ENCODE measurements at regions not wholly inside any gene's neighbourhood (a gene's known extent, or its start where the extent isn't known, plus 50 kb on each side); places are given as distances from the start of the nearest gene placed in this dataset.

DNA sequence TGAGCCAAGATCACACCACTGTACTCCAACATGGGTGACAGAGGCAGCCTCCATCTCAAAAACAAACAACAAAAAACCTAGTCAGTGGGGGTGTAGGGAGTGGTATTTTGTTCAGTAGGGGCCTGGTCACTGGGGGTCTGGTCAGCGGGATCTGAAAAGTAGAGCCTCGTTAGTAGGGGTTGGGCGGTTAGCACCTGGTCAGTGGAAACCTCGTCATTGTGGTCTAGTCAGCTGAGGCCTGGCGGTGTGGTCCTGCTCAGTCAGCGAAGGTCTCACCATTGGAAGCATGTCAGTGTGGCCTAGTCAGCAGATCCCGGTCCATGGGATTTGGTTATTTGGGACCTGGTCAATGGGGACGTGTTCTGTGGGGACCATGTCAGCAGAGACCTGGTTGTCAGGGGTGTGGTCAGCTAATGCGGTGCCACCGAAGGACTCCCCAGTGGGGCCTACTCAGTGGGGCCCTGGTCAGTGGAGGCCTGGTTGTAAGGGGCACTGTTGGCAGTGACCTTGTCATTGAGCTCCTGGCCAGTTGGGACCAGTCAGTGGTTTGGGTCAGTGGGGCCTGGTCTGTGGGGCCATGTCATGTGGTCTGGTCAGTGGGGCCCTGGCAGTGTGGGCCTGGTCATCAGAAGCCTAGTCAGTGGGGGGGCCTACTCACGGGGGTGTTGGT lies 63.0 kb upstream of the TPM4 start:
- no peak for DNase-seq (ENCODE audit: low read depth)
- TF ChIP-seq, protein P1, sequence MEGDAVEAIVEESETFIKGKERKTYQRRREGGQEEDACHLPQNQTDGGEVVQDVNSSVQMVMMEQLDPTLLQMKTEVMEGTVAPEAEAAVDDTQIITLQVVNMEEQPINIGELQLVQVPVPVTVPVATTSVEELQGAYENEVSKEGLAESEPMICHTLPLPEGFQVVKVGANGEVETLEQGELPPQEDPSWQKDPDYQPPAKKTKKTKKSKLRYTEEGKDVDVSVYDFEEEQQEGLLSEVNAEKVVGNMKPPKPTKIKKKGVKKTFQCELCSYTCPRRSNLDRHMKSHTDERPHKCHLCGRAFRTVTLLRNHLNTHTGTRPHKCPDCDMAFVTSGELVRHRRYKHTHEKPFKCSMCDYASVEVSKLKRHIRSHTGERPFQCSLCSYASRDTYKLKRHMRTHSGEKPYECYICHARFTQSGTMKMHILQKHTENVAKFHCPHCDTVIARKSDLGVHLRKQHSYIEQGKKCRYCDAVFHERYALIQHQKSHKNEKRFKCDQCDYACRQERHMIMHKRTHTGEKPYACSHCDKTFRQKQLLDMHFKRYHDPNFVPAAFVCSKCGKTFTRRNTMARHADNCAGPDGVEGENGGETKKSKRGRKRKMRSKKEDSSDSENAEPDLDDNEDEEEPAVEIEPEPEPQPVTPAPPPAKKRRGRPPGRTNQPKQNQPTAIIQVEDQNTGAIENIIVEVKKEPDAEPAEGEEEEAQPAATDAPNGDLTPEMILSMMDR (IDR thresholded peaks at IDR 0.05; ENCODE audit: insufficient read depth, low read depth, low read length, missing control alignments), result no peak
- no peak overlapping the region for H3K4me3 ChIP-seq (ENCODE audit: low read length)

DNA sequence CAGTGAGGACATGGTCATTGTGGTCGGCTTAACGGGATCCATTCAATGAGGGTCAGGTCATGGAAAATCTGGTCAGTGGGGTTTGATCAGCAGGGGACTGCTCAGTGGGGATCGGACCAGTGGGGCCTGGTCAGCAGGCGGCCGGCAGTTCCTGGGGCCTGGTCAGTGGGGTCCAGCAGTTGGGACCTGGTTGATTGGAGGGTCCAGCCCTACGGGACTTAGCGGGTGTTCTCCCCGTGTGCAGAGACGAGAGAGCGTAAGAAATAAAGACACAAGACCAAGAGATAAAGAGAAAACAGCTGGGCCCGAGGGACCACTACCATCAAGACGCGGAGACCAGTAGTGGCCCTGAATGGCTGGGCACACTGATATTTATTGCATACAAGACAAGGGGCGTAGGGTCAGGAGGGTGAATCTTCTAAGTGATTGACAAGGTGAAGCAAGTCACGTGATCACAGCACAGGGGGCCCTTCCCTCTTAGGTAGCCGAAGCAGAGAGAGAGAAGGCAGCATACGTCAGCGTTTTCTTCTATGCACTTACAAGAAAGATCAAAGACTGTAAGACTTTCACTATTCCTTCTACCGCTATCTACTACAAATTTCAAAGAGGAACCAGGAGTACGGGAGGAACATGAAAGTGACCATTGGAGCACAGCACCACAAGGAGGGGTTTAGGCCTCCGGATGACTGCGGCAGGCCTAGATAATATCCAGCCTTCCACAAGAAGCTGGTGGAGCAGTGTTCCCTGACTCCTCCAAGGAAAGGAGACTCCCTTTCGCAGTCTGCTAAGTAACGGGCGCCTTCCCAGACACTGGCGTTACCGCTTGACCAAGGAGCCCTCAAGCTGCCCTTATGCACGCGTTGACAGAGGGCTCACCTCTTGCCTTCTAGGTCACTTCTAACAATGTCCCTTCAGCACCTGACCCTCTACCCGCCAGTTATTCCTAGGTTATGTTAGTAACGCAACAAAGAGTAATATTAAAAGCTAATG lies 62.1 kb upstream of the TPM4 start:
- H3K4me3 ChIP-seq (ENCODE audit: low read length), result no peak overlapping the region
- no peak for DNase-seq (ENCODE audit: low read depth)
- TF ChIP-seq, protein P1 (IDR thresholded peaks at IDR 0.05; ENCODE audit: insufficient read depth, low read depth, low read length, missing control alignments), result no peak

DNA sequence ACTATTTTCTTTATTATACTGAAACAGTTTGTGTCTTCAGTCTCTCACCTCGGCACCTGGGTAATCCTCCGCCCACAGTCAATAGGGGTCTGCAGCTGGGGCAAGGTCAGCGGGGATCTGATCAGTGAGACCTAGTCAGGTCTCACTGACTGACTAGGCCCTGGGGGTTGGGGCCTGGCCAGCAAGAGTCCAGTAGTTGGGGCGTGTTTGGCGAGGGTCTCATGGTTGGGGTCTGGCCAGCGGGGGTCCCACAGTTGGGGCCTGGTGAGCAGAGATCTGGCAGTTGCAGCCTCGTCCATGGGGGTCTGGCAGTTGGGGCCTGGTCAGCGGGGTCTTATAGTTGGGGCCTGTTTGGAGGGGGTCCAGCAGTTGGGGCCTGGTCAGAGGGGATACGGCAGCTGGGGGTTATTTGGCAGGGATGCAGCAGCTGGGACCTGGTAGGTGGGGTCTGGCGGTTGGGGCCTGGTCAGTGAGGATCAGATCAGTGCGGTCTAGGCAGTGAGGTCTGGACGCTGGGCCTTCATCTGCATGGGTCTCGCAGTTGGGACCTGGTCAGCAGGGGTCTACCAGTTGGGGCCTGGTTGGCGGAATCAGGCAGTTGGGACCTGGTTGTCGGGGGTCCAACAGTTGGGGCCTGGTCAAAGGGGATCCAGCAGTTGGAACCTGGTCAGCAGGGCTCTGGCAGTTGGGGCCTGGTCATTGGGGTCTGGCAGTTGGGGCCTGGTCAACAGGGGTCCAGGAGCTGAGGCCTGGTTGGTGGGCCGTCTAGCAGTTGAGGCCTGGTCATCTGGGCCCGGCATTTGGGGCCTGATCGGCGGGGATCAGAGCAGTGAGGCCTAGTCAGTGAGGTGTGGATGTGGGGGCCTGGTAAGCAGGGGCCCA lies 61.1 kb upstream of the TPM4 start:
- TF ChIP-seq, protein P1 (IDR thresholded peaks at IDR 0.05; ENCODE audit: insufficient read depth, low read depth, low read length, missing control alignments), result no peak
- no peak for DNase-seq (ENCODE audit: low read depth)
- H3K4me3 ChIP-seq (ENCODE audit: low read length), result no peak overlapping the region

DNA sequence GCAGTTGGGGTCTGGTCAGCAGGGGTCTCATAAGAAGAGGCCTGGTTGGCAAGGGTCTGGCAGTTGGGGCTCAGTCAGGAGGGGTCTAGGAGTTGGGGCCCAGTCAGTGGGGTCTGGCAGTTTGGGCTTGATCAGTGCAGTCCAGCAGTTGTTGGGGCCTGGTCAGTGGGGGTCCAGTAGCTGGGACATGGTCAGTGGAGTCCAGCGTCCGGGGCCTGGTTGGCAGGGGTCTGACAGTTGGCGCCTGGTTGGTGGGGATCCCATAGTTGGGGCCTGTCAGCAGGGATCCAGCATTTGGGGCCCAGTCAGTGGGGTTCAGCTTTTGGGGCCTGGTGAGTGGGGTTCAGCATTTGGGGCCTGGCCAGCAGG lies 60.5 kb upstream of the TPM4 start:
- H3K4me3 ChIP-seq (ENCODE audit: low read length), result no peak overlapping the region
- DNase-seq (ENCODE audit: low read depth), result no peak
- TF ChIP-seq, protein P1 (IDR thresholded peaks at IDR 0.05; ENCODE audit: insufficient read depth, low read depth, low read length, missing control alignments), result no peak

DNA sequence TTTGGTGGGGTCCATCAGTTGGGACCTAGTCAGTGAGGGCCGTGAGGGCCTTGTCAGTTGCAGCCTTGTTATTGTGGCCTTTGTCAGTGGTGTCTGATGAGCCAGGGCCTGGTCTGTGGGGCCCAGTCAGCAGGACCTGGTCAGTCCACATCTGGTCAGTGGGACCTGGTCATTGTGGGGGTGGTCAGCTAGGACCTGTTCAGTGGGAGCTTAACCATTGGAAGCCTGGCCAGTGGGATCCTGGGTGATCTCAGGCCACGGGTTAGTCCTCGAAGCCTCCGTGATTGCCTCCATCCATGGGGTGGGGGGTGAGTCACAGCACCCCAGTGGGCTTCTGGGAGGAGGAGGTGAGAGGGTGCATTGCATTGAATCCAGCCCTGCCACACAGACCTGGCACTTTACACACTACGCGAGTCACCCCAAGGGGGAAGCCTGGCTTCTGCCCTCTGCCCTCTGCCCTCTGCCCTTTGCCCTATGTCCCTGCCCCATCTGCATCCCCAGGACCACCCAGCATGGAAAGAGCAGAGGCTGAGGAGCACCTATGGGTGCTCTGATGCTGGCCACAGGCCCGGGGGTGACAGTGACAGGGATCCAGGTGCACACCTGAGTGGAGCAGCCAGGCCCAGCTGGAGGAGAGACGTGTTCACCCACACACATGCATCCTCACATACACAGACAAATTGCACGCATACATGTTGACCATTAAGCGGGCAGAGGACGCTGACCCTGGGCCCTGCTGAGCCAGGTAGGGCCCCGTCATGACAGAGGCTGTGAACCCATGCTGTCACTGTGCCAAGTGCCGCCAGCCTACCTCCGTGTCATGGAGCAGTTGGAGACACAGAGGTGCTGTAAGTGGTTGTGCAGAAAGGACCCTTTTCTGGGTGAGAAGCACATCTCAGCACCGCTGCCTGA lies 59.8 kb upstream of the TPM4 start:
- H3K4me3 ChIP-seq (ENCODE audit: low read length), result no peak overlapping the region
- no peak for DNase-seq (ENCODE audit: low read depth)
- TF ChIP-seq, protein P1 (IDR thresholded peaks at IDR 0.05; ENCODE audit: insufficient read depth, low read depth, low read length, missing control alignments), result no peak

DNA sequence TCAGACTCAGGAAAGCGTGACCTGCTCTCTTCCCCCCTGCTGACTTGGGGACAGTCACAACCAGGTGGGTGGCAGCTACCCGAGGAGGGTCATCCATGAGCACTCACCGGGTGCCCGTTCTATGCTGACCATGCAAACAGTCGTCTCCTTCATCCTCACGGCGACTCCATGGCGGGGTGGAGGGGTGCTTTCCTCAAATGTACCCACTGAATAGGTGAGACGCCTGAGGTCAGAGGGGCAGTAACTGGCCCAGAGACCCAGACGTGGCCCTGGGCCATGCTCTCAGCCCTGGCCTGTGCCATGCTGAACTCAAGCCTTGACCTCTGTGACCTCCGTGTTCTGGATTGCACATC lies 59.2 kb upstream of the TPM4 start:
- TF ChIP-seq, protein P1 (IDR thresholded peaks at IDR 0.05; ENCODE audit: insufficient read depth, low read depth, low read length, missing control alignments), result no peak
- no peak overlapping the region for H3K4me3 ChIP-seq (ENCODE audit: low read length)
- DNase-seq (ENCODE audit: low read depth), result no peak
